ENCODE measurements at regions not wholly inside any gene's neighbourhood (a gene's known extent, or its start where the extent isn't known, plus 50 kb on each side); places are given as distances from the start of the nearest gene placed in this dataset.

DNA sequence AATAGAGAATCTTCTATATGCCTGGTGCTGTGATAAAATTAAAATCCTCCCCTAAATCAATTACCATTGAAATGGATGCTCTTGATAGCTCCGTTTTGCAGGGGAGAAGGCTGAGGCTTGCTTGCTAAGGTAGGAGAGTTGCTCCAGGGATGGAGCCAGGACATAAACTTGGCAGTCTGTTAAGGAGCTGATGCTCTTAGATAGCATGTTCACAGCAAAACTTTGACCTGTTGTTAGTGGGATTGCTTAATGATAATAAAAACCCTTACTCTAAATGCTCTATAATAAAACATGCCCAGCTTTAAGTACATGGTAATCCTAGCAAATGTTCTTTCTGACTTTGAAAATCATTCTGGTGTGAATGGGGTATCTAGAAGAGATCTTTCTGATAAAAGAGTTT, 228.4 kb upstream of the JAG1 start:
- H3K4me3 ChIP-seq (ENCODE audit: low read depth in 2 of 2, low read length in 2 of 2): no peak overlapping the region
- no peak overlapping the region for H3K27ac ChIP-seq (ENCODE audit: low read length)
- no peaks in the 10 kb centered on the region for H3K4me1 ChIP-seq (ENCODE audit: control insufficient read depth, insufficient read depth, low read length)
- in situ Hi-C loops (cut with HindIII; ENCODE audit: low pct_unique_long_range_greater_than_20kb, low sequenced_read_pairs) (no loop called here), intact Hi-C loops (cut with micrococcal nuclease; ENCODE audit: unreplicated experiment) (no loop called here)
- POLR2A ChIA-PET: no interaction called here
- BruUV-seq (replicated peaks): no TSS peak
- TF ChIP-seq POLR2AphosphoS5 (IDR thresholded peaks at IDR 0.05; ENCODE audit: low read depth, low read length): no peak
- no peak for TF ChIP-seq TCF7L2 (IDR thresholded peaks at IDR 0.05; ENCODE audit: low read depth, low read length)
- TF ChIP-seq, protein P1, sequence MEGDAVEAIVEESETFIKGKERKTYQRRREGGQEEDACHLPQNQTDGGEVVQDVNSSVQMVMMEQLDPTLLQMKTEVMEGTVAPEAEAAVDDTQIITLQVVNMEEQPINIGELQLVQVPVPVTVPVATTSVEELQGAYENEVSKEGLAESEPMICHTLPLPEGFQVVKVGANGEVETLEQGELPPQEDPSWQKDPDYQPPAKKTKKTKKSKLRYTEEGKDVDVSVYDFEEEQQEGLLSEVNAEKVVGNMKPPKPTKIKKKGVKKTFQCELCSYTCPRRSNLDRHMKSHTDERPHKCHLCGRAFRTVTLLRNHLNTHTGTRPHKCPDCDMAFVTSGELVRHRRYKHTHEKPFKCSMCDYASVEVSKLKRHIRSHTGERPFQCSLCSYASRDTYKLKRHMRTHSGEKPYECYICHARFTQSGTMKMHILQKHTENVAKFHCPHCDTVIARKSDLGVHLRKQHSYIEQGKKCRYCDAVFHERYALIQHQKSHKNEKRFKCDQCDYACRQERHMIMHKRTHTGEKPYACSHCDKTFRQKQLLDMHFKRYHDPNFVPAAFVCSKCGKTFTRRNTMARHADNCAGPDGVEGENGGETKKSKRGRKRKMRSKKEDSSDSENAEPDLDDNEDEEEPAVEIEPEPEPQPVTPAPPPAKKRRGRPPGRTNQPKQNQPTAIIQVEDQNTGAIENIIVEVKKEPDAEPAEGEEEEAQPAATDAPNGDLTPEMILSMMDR (IDR thresholded peaks at IDR 0.05): no peak
- no peak for TF ChIP-seq SIN3A (IDR thresholded peaks at IDR 0.05; ENCODE audit: borderline replicate concordance, insufficient read depth, low read depth, low read length)
- TF ChIP-seq, protein P2, sequence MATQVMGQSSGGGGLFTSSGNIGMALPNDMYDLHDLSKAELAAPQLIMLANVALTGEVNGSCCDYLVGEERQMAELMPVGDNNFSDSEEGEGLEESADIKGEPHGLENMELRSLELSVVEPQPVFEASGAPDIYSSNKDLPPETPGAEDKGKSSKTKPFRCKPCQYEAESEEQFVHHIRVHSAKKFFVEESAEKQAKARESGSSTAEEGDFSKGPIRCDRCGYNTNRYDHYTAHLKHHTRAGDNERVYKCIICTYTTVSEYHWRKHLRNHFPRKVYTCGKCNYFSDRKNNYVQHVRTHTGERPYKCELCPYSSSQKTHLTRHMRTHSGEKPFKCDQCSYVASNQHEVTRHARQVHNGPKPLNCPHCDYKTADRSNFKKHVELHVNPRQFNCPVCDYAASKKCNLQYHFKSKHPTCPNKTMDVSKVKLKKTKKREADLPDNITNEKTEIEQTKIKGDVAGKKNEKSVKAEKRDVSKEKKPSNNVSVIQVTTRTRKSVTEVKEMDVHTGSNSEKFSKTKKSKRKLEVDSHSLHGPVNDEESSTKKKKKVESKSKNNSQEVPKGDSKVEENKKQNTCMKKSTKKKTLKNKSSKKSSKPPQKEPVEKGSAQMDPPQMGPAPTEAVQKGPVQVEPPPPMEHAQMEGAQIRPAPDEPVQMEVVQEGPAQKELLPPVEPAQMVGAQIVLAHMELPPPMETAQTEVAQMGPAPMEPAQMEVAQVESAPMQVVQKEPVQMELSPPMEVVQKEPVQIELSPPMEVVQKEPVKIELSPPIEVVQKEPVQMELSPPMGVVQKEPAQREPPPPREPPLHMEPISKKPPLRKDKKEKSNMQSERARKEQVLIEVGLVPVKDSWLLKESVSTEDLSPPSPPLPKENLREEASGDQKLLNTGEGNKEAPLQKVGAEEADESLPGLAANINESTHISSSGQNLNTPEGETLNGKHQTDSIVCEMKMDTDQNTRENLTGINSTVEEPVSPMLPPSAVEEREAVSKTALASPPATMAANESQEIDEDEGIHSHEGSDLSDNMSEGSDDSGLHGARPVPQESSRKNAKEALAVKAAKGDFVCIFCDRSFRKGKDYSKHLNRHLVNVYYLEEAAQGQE (IDR thresholded peaks at IDR 0.05; ENCODE audit: insufficient read depth in 1 of 2, low read depth in 2 of 2, low read length in 1 of 2): no peak
- ATAC-seq (no peak), DNase-seq (ENCODE audit: low read depth, low spot score) (no peak)
- CTCF ChIA-PET: no interaction called here
- H3K9me3 ChIP-seq (ENCODE audit: control insufficient read depth, insufficient read depth, low read depth, low read length): no peaks in the 10 kb centered on the region
- no peaks in the 10 kb centered on the region for H3K27me3 ChIP-seq (ENCODE audit: control insufficient read depth, insufficient read depth, low read length)
- no peaks in the 10 kb centered on the region for H3K36me3 ChIP-seq (ENCODE audit: control insufficient read depth, insufficient read depth, low read length)

DNA sequence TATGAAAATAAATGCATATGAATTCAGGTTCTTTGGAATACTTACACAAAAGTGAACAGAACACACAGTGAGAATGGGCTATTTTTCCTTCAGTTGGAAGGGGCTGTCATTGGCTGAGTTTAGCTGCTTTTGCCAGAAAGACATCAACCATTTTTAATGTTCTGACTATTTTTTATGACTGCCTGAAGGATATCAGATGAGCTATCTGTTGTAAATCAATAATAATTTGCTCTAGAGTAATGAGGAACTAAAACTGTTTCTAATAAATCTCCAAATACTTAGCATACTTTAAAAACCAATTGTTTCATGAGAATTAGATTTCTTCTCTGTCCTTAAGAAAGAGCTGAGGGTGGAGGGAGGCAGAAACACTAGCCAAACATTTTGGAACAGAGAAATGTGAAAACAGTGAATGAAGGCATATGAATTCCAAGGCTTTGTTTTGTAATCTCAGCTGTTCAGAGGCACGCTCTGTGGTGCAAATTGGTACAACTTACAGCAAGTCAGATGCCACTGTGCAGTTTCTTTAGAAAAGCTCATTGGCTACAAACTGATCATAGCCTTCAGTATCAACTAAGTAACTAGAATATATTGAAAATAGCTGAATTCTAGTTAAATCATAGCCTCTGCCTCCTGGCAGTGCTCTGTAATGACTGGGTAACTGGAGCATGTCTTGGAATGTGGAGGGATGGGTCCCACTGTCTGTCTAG, 228.9 kb upstream of the JAG1 start:
- no peaks in the 10 kb centered on the region for H3K27me3 ChIP-seq (ENCODE audit: control insufficient read depth, insufficient read depth, low read length)
- no peaks in the 10 kb centered on the region for H3K9me3 ChIP-seq (ENCODE audit: control insufficient read depth, insufficient read depth, low read depth, low read length)
- DNase-seq (ENCODE audit: low read depth, low spot score): no peak
- TF ChIP-seq SIN3A (IDR thresholded peaks at IDR 0.05; ENCODE audit: borderline replicate concordance, insufficient read depth, low read depth, low read length): no peak
- no peak for TF ChIP-seq TCF7L2 (IDR thresholded peaks at IDR 0.05; ENCODE audit: low read depth, low read length)
- no peak for TF ChIP-seq POLR2AphosphoS5 (IDR thresholded peaks at IDR 0.05; ENCODE audit: low read depth, low read length)
- TF ChIP-seq, protein P1 (IDR thresholded peaks at IDR 0.05): no peak
- TF ChIP-seq, protein P2 (IDR thresholded peaks at IDR 0.05; ENCODE audit: insufficient read depth in 1 of 2, low read depth in 2 of 2, low read length in 1 of 2): no peak
- no peak overlapping the region for H3K27ac ChIP-seq (ENCODE audit: low read length)
- H3K4me1 ChIP-seq (ENCODE audit: control insufficient read depth, insufficient read depth, low read length): no peaks in the 10 kb centered on the region
- no TSS peak for BruUV-seq (replicated peaks)
- intact Hi-C loops (cut with micrococcal nuclease; ENCODE audit: unreplicated experiment) (no loop called here), in situ Hi-C loops (cut with HindIII; ENCODE audit: low pct_unique_long_range_greater_than_20kb, low sequenced_read_pairs) (no loop called here)
- POLR2A ChIA-PET: no interaction called here
- H3K36me3 ChIP-seq (ENCODE audit: control insufficient read depth, insufficient read depth, low read length): no peaks in the 10 kb centered on the region
- CTCF ChIA-PET: no interaction called here
- H3K4me3 ChIP-seq (ENCODE audit: low read depth in 2 of 2, low read length in 2 of 2): no peak overlapping the region
- no peak for ATAC-seq

Measured in Panc1 (cell line).